ENCODE measurements at regions not wholly inside any gene's neighbourhood (a gene's known extent, or its start where the extent isn't known, plus 50 kb on each side); places are given as distances from the start of the nearest gene placed in this dataset.

GRCh38 chrX:38890326-38890725 is 89.1 kb downstream of the MID1IP1 start:
- no peak for DNase-seq

- DNase-seq: no peak
Observed at GRCh38 chrX:38890963-38891362, 89.7 kb downstream of the MID1IP1 start.

GRCh38 chrX:38891641-38892413 is 90.6 kb downstream of the MID1IP1 start:
- DNase-seq: peak; percentile 18 to 26

DNA sequence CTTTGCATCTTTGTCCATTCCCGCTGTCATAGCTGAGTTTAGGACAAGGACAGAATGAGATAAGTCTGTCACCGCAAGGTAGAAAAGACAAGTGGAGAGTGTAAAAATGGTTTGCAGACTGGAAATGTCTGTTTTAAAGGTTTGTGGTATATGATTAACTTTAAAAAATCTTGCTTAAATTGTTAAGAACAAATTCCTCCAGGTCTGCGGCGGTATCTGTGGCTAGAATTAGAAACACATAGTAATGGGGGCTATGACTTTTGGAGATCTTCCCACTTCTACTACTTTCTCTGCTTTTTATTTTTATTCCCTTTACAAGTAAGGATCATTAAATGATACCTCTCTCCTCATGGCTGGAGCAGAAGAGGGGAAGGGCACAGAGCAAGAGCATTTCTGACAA is 92.2 kb downstream of the MID1IP1 start:
- DNase-seq: no peak

- DNase-seq: no peak
Observed at GRCh38 chrX:38895775-38896174, 94.5 kb downstream of the MID1IP1 start.

GRCh38 chrX:38896724-38897298 is 95.6 kb downstream of the MID1IP1 start:
- DNase-seq: no peak

DNA sequence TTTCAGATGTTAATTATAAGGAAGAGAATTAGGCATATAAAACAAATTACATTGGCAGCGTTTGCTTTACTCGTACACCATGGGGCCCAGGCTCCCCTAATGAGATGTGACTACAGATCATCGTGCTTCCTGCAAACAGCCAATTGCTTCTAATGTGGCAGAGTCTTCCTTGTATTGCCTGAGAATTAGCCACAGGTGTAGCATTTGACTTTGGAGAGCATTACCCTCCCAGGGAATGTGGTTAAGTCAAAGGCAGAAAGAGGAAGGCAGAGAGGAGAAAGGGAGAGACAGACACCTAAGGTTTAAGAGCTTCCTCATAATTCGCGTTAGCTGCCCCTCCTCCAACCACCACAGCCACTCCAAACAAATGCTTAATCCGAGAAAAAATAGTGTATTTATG is 97.0 kb downstream of the MID1IP1 start:
- DNase-seq: no peak

- no peak for DNase-seq
Observed at GRCh38 chrX:38899650-38900049, 98.4 kb downstream of the MID1IP1 start.

DNA sequence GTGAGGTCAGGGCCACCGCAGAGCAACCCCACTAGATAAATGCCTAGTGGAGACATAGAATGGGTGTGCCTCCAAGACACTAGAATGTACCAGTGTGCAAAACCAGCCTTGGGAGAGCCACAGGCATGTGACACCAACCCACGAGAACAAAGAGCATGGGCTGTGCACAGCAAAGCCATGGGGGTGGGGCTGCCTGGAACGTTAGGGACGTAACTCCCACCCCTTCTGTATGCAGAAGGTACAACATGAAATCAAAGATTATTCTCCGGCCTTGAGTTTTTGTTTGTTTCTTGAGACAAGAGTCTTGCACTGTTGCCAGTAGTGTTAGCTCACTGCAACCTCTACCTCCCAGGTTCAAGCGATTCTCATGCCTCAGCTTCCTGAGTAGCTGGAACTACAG is 99.5 kb downstream of the MID1IP1 start:
- DNase-seq: no peak

GRCh38 chrX:38902972-38903492 is 101.8 kb downstream of the MID1IP1 start:
- DNase-seq: no peak

DNA sequence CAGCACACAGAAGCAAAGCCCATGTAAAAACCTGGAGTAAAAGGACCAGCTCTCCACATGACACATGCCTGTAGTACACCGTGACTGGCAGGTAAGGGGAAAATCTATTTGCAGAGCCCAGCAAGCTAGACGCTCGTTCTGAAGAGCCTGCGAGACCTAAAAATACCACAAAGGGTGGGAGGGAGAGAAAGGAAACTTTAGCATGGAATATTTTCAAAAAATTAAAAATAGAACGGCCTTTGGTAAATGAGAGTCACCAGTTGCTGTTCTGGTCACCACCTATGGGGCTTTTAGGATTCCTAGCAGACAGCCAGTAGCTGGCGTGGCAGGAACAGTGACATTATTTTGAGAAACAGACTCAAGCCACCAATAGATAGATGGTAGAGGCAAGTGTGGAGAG is 115.5 kb downstream of the MID1IP1 start:
- no peak for DNase-seq

DNA sequence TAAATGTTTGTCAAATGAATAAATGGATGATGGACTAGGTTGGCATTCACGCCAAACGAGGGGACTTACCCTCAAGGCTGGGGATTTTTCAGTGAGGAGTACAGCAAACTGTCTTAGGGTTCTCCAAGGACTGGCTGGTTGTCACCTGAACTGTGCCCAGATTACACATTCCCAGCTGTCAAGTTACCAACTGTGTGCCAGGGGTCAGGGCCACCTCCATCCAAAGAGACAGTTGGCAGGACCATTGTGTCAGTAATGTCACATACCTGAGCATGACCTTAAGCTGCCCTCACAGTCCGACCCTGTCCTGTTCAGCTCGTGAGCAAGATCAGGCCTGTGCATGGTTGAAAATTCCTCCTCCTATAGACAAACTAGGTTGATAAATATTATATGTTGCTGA is 116.7 kb downstream of the MID1IP1 start:
- DNase-seq: no peak

GRCh38 chrX:38919202-38919601 is 117.9 kb downstream of the MID1IP1 start:
- no peak for DNase-seq

GRCh38 chrX:38919853-38920528 is 118.7 kb downstream of the MID1IP1 start:
- no peak for DNase-seq

GRCh38 chrX:38923451-38923969 is 122.3 kb downstream of the MID1IP1 start:
- no peak for DNase-seq

GRCh38 chrX:38927592-38927991 is 126.3 kb downstream of the MID1IP1 start:
- no peak for DNase-seq

DNA sequence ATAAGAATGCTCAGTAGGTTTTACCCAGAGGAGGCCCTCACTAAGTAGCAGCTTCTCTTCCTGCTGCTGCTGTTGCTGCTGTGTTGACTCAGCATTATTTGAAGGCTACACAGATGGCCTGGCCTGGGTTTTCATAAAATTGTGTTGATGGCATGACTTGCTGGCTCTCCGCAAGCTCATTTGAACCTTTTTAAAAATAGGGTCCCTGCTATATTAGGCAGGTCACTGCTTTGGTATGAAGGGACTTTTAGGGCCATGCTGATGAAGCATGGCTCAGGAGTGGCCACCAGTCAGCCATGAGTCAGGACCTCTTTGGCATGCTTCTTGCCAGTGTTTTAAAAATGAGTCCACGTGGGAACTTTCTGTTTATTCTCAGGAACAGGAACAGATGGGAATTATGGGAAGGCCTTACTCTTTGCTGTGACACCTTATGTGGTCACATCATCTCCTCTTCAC is 128.7 kb downstream of the MID1IP1 start:
- DNase-seq: no peak

GRCh38 chrX:38930474-38930873 is 129.2 kb downstream of the MID1IP1 start:
- DNase-seq: no peak

DNA sequence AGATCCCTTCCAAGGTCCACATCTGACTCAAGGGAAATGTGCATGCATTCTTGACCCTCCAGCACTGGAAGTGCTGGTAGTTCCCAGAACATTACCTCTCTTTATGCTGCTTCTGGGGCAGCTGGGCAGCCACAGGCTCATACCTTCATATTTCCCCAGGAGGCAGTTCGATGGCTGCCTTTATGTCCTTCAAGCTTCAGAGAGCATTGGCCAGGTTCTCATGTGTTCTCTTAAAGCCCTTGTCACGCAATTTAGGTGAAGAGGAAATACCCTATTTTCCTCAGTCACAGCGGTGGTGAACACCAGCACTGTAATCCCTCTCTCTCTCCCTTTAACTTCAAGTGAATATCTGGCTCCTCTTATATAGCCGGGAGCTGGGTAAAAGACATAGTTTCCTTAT is 134.3 kb downstream of the MID1IP1 start:
- no peak for DNase-seq

GRCh38 chrX:38937400-38937799 is 136.1 kb downstream of the MID1IP1 start:
- DNase-seq: no peak

GRCh38 chrX:38937926-38938325 is 136.7 kb downstream of the MID1IP1 start:
- no peak for DNase-seq

DNA sequence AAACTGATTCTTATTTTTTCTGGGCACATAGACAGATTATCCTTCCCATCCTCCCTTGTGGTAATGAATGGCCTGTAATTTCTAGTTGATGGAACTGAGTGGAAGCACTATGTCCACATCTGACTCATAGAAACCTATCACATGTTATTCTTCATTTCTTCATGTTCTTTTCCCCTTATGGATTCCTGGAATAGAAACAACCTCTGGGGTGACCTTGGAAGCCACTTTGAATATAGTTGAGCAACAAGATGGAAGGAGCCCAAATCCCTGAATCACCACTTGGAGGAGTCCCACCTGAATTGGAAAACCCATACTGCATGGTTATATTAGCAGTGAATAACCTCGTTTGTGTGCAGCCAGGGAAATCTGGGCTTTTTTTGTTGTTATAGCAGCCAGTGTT is 137.8 kb downstream of the MID1IP1 start:
- DNase-seq: no peak

DNA sequence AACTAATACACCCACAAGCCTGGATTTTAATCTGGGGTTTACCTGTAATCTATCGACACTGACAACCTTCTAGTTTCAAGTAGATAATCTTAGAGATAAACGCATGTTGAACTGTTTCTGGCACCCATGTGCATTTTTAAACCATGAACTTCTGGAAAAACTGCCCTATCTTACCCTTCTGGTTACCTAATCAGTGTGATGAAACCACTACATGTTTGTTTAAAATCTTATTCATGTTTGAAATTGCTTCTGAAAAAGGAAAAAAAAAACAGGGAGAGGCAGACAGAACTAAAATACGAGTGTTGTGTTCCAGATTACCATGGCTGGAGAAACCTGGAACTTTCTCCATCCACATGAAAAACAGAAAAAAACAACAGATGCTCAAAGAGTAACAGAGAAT is 139.3 kb downstream of the MID1IP1 start:
- DNase-seq: no peak

DNA sequence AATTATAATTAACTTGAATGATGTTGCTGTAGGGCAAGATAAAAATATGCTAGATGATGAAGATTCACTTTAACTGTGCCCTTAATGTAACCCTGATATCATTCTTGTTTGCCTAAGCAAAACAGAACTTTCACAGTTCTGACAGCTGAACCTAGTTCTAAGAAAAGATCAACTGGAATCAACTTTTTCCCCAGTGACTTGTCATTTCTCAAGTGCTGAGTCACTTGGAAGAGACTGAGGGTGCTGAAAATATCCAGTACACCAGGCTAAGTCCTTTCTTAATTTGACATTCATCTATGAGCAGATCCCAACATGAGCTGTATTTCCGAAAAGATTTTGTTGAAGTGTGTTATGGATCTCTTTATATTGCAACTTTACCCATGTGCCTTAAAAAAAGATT is 140.4 kb downstream of the MID1IP1 start:
- no peak for DNase-seq

All from activated T-cell treated with anti-CD3 and anti-CD28 coated beads, Interleukin-2, amount 50 U/mL, for 48 hours (primary cell).